ENCODE measurements at regions not wholly inside any gene's neighbourhood (a gene's known extent, or its start where the extent isn't known, plus 50 kb on each side); places are given as distances from the start of the nearest gene placed in this dataset.

DNA sequence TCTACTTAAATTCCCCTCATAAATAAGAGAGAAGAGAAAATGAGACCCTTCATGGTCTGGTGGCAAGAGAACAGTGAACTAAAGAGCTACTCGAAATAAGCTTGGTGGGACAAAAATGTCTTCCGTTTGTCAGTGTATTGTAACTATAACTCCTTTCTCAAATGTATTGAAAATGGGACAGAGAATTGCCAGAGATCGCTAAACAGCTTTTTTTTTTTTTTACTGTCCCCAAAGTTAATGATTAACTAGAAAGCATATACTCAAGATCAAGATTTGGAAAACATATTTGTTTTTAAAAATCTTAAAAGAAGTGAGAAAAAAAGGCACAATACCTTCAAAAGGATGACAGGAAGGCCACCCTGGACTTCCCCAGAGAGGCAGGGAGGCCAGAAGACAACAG is 206.4 kb upstream of the CTNND2 start:
- no peak for TF ChIP-seq POLR2AphosphoS5 (IDR thresholded peaks at IDR 0.05)
- TF ChIP-seq, protein P1, sequence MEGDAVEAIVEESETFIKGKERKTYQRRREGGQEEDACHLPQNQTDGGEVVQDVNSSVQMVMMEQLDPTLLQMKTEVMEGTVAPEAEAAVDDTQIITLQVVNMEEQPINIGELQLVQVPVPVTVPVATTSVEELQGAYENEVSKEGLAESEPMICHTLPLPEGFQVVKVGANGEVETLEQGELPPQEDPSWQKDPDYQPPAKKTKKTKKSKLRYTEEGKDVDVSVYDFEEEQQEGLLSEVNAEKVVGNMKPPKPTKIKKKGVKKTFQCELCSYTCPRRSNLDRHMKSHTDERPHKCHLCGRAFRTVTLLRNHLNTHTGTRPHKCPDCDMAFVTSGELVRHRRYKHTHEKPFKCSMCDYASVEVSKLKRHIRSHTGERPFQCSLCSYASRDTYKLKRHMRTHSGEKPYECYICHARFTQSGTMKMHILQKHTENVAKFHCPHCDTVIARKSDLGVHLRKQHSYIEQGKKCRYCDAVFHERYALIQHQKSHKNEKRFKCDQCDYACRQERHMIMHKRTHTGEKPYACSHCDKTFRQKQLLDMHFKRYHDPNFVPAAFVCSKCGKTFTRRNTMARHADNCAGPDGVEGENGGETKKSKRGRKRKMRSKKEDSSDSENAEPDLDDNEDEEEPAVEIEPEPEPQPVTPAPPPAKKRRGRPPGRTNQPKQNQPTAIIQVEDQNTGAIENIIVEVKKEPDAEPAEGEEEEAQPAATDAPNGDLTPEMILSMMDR (IDR thresholded peaks at IDR 0.05), result no peak
- Histone ChIP-seq H3K4me1 (no peaks in the 10 kb centered on the region), H3K4me3 (no peak overlapping the region), H3K27me3 (no peaks in the 10 kb centered on the region), H3K36me3 (no peaks in the 10 kb centered on the region), H3K27ac (no peak overlapping the region), H3K9me3 (no peaks in the 10 kb centered on the region)
- intact Hi-C loops (cut with DNase I), result no loop called here
- DNase-seq, result no peak
- WGBS, 2 donors, result 17 to 71% methylated on average over 3 of the region's 3 CpGs

DNA sequence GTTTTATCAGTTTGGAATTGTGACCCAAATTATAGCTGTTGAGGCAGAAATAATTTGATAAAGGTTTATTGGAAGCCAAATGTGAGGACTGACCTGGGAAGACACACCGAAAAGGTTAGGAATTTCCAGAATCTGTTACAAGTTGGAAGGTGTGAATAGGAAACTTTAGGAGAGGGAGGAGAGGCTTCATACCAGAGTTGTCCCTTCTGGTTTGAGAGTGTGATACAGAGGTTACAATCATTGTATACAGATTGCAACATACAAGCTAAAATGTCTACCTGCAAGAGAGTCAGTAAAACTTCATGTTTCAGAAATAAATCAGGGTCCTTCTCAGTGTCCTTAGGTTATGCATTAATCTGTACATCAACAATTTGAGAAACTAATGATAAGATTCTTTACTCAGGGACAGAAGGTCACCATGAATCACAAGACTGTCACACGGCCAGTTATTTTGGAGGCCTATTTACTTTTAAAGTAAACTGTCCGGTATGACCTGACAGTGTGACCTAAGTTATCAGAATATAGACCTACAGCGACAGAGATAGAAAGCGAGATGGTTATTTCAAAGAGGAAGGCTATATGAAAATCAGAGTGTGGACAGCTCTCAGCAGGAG is 204.9 kb upstream of the CTNND2 start:
- TF ChIP-seq, protein P1 (IDR thresholded peaks at IDR 0.05), result no peak
- no peak for TF ChIP-seq POLR2A (IDR thresholded peaks at IDR 0.05)
- no peak for TF ChIP-seq POLR2AphosphoS5 (IDR thresholded peaks at IDR 0.05)
- TF ChIP-seq EP300 (IDR thresholded peaks at IDR 0.05), result no peak
- no peak overlapping the region for H3K27ac ChIP-seq
- no peaks in the 10 kb centered on the region for H3K4me1 ChIP-seq
- H3K9me3 ChIP-seq, result no peaks in the 10 kb centered on the region
- no peaks in the 10 kb centered on the region for H3K27me3 ChIP-seq
- DNase-seq, result no peak
- no peaks in the 10 kb centered on the region for H3K36me3 ChIP-seq
- intact Hi-C loops (cut with DNase I), result no loop called here
- 57 to 76% methylated on average over 5 of the region's 5 CpGs for WGBS, 2 donors
- no peak overlapping the region for H3K4me3 ChIP-seq

DNA sequence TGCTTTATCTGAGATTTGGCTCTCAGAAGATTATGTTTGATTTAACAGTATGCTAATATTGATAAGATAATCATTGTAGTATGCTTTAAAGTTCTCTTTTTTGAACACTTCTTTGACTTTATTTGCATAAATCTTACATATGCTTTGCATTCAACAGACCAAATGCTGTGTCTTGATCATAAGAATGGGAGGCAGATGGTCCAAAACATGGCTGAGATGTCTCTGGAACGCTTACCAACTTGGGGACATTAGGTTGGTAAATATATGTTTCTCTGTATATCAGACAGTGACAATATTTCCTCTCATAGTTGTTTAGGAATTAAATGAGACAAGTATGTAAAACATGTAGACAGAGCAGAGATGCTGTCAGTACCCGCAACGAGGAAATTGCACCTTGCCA is 197.9 kb upstream of the CTNND2 start:
- 57 to 78% methylated on average over 3 of the region's 3 CpGs for WGBS, 2 donors

DNA sequence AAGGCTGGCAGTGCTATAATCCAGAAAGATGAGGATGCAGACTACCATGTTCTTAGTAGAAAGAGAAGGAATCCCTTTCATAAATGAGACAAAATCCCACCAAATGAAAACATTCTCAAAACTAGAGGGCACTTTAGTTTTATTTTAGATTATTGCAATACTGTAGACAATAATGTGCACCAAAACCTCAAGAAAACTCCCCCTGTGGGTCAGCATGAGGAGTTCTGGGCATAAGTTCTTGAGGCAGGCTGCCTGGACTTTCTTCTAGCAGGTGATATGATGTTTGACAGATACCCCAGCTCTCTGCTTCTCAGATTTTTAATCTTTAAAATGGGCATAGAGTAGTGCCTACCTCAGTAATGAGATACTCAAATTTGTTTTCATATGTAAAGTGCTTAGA is 196.3 kb upstream of the CTNND2 start:
- no peak overlapping the region for H3K4me3 ChIP-seq
- no peak for DNase-seq
- H3K9me3 ChIP-seq, result no peaks in the 10 kb centered on the region
- no peak overlapping the region for H3K27ac ChIP-seq
- no peaks in the 10 kb centered on the region for H3K27me3 ChIP-seq
- no peaks in the 10 kb centered on the region for H3K4me1 ChIP-seq
- intact Hi-C loops (cut with DNase I), result no loop called here
- H3K36me3 ChIP-seq, result no peaks in the 10 kb centered on the region
- no peak for TF ChIP-seq POLR2AphosphoS5 (IDR thresholded peaks at IDR 0.05)
- TF ChIP-seq, protein P1 (IDR thresholded peaks at IDR 0.05), result no peak
- no peak for TF ChIP-seq EP300 (IDR thresholded peaks at IDR 0.05)
- no peak for TF ChIP-seq POLR2A (IDR thresholded peaks at IDR 0.05)

More for the DNA sequence above, 197.9 kb upstream of the CTNND2 start:
- intact Hi-C loops (cut with DNase I), result no loop called here
- Histone ChIP-seq H3K27ac (no peak overlapping the region), H3K4me1 (no peaks in the 10 kb centered on the region), H3K9me3 (no peaks in the 10 kb centered on the region), H3K36me3 (no peaks in the 10 kb centered on the region), H3K27me3 (no peaks in the 10 kb centered on the region), H3K4me3 (no peak overlapping the region)
- DNase-seq, result no peak
- no peak for TF ChIP-seq EP300 (IDR thresholded peaks at IDR 0.05)
- no peak for TF ChIP-seq POLR2A (IDR thresholded peaks at IDR 0.05)
- TF ChIP-seq, protein P1 (IDR thresholded peaks at IDR 0.05), result no peak
- TF ChIP-seq POLR2AphosphoS5 (IDR thresholded peaks at IDR 0.05), result no peak

DNA sequence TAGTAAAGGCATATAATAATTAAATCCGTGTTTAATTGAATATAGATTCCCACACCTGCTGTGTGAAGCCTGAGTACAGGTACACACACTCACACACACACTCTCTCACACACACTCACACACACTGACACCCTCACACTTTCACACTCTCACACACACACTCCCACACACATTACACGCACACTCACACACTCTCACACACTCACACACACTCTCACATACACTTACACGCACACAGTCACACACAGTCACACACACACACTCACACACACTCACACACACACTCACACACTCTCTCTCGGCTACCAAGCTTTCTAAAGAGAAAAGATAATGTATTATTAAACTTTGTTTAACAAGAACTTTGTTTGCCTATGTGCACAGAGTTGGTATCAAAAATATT is 195.1 kb upstream of the CTNND2 start:
- intact Hi-C loops (cut with DNase I), result no loop called here
- no peaks in the 10 kb centered on the region for H3K36me3 ChIP-seq
- H3K4me3 ChIP-seq, result no peak overlapping the region
- H3K27ac ChIP-seq, result no peak overlapping the region
- no peaks in the 10 kb centered on the region for H3K4me1 ChIP-seq
- H3K9me3 ChIP-seq, result no peaks in the 10 kb centered on the region
- DNase-seq, result no peak
- 78 to 87% methylated on average over 4 of the region's 4 CpGs for WGBS, 2 donors
- no peaks in the 10 kb centered on the region for H3K27me3 ChIP-seq
- TF ChIP-seq POLR2AphosphoS5 (IDR thresholded peaks at IDR 0.05) (no peak), POLR2A (IDR thresholded peaks at IDR 0.05) (no peak), EP300 (IDR thresholded peaks at IDR 0.05) (no peak)
- TF ChIP-seq, protein P1 (IDR thresholded peaks at IDR 0.05), result no peak

Data from sigmoid colon (tissue), 6 donors.